Prostate gland (tissue), 2 donors: ENCODE measurements at regions not wholly inside any gene's neighbourhood (a gene's known extent, or its start where the extent isn't known, plus 50 kb on each side); places are given as distances from the start of the nearest gene placed in this dataset.

ENCODE experiments used
- DNase-seq: peaks from one replicate; pipeline ENCODE4 v3.0.0-alpha.2; 2019; ENCODE audit warnings: low spot score
- H3K27ac ChIP-seq, 2 donors: fragments of 200-600 bp; sonication (generic); 2 replicates each; pipeline ENCODE4 v1.5.1; 2017 to 2019
- H3K27me3 ChIP-seq: fragments of 200-600 bp; sonication (generic); replicated peaks from 2 replicates; pipeline ENCODE4 v1.5.1; 2019; ENCODE audit not compliant: insufficient read depth
- H3K36me3 ChIP-seq, 2 donors: fragments of 200-600 bp; sonication (generic); 1 replicate in 1 of 2; 2 replicates in 1 of 2; pipeline versions ENCODE4 v1.5.1 to v1.8.1; 2017 to 2019
- H3K4me1 ChIP-seq: fragments of 200-600 bp; sonication (generic); replicated peaks from 2 replicates; pipeline ENCODE4 v1.5.1; 2019
- H3K4me3 ChIP-seq, 2 donors: fragments of 200-600 bp; sonication (generic); 2 replicates each; pipeline ENCODE4 v1.5.1; 2017 to 2019
- H3K9me3 ChIP-seq: fragments of 200-600 bp; sonication (generic); 2 replicates; pipeline ENCODE4 v1.5.1; 2017
- CTCF ChIP-seq, 4 experiments: fragments of 200-600 bp in 2 of 4; fragments of 450-650 bp in 2 of 4; sonication (generic) in 2 of 4; IDR thresholded peaks; 1 replicate in 3 of 4; 2 replicates in 1 of 4; pipeline ENCODE4 v1.5.1; 2016 to 2019; ENCODE audit warnings: antibody characterized with exemption in 4 of 4, mild to moderate bottlenecking in 2 of 4, moderate library complexity in 2 of 4
- POLR2A ChIP-seq: fragments of 450-650 bp; IDR thresholded peaks from one replicate; pipeline ENCODE4 v1.6.1; 2016; ENCODE audit warnings: antibody characterized with exemption, mild to moderate bottlenecking
- POLR2AphosphoS5 ChIP-seq: sonication (generic); formaldehyde crosslinking; IDR thresholded peaks from one replicate; pipeline ENCODE4 v1.6.1; 2017; ENCODE audit warnings: antibody characterized with exemption
- WGBS: methylation state at CpG from one replicate; pipeline ENCODE4 v1.1.5; 2018; 5-methylcytosine and 5-hydroxymethylcytosine counted together
- intact Hi-C: fragments of 100-400 bp; cut with DNase I; formaldehyde crosslinking; loops from one replicate; pipeline ENCODE4 v1.14.2; 2022

GRCh38 chr11:41519696-41520095 lies 60.2 kb upstream of the LRRC4C start:
- 35% methylated on average over 1 of the region's 1 CpG for WGBS
- no peak overlapping the region for H3K27ac ChIP-seq
- no peak overlapping the region for H3K4me3 ChIP-seq
- H3K27me3 ChIP-seq: no peaks in the 10 kb centered on the region
- TF ChIP-seq POLR2A (no peak), CTCF (IDR thresholded peaks at IDR 0.05) (no peak), POLR2AphosphoS5 (no peak)
- DNase-seq: no peak
- H3K9me3 ChIP-seq: no peaks in the 10 kb centered on the region
- intact Hi-C loops: no loop called here
- H3K4me1 ChIP-seq: no peaks in the 10 kb centered on the region
- H3K36me3 ChIP-seq: no peaks in the 10 kb centered on the region

- H3K36me3 ChIP-seq: no peaks in the 10 kb centered on the region
- intact Hi-C loops: no loop called here
- H3K27me3 ChIP-seq: no peaks in the 10 kb centered on the region
- H3K4me1 ChIP-seq: no peaks in the 10 kb centered on the region
- no peak overlapping the region for H3K27ac ChIP-seq
- no peak overlapping the region for H3K4me3 ChIP-seq
- TF ChIP-seq POLR2AphosphoS5 (no peak), POLR2A (no peak), CTCF (IDR thresholded peaks at IDR 0.05) (no peak)
- no peaks in the 10 kb centered on the region for H3K9me3 ChIP-seq
- no peak for DNase-seq
Measured at GRCh38 chr11:41522391-41522790, 62.9 kb upstream of the LRRC4C start.

GRCh38 chr11:41522899-41523672 lies 63.6 kb upstream of the LRRC4C start:
- no peaks in the 10 kb centered on the region for H3K9me3 ChIP-seq
- intact Hi-C loops: no loop called here
- no peak overlapping the region for H3K27ac ChIP-seq
- H3K4me1 ChIP-seq: no peaks in the 10 kb centered on the region
- H3K4me3 ChIP-seq: no peak overlapping the region
- no peaks in the 10 kb centered on the region for H3K27me3 ChIP-seq
- WGBS: 29% methylated on average over 2 of the region's 2 CpGs
- no peak for DNase-seq
- H3K36me3 ChIP-seq: no peaks in the 10 kb centered on the region
- TF ChIP-seq POLR2AphosphoS5: no peak
- TF ChIP-seq CTCF (IDR thresholded peaks at IDR 0.05): no peak
- TF ChIP-seq POLR2A: no peak

- TF ChIP-seq CTCF (IDR thresholded peaks at IDR 0.05): no peak
- no peak for TF ChIP-seq POLR2A
- TF ChIP-seq POLR2AphosphoS5: no peak
- 92% methylated on average over 3 of the region's 3 CpGs for WGBS
- H3K27me3 ChIP-seq: no peaks in the 10 kb centered on the region
- intact Hi-C loops: no loop called here
- no peak for DNase-seq
- no peaks in the 10 kb centered on the region for H3K4me1 ChIP-seq
- H3K4me3 ChIP-seq: no peak overlapping the region
- H3K9me3 ChIP-seq: no peaks in the 10 kb centered on the region
- H3K36me3 ChIP-seq: no peaks in the 10 kb centered on the region
- no peak overlapping the region for H3K27ac ChIP-seq
Measured at GRCh38 chr11:41527530-41527929, 68.1 kb upstream of the LRRC4C start.

- TF ChIP-seq POLR2A (no peak), CTCF (IDR thresholded peaks at IDR 0.05) (no peak), POLR2AphosphoS5 (no peak)
- H3K27me3 ChIP-seq: no peaks in the 10 kb centered on the region
- no peak for DNase-seq
- intact Hi-C loops: no loop called here
- 96% methylated on average over 7 of the region's 7 CpGs for WGBS
- H3K36me3 ChIP-seq: no peaks in the 10 kb centered on the region
- no peaks in the 10 kb centered on the region for H3K9me3 ChIP-seq
- no peak overlapping the region for H3K27ac ChIP-seq
- no peak overlapping the region for H3K4me3 ChIP-seq
- no peaks in the 10 kb centered on the region for H3K4me1 ChIP-seq
Measured at GRCh38 chr11:41532413-41532812, 73.0 kb upstream of the LRRC4C start.
